Mesenchymal stem cell (in vitro differentiated cells and primary cell): ENCODE measurements at regions not wholly inside any gene's neighbourhood (a gene's known extent, or its start where the extent isn't known, plus 50 kb on each side); places are given as distances from the start of the nearest gene placed in this dataset.
"Not testable (repeated sequence)": the region's sequence is repeated elsewhere in the genome, so short reads cannot be mapped to it uniquely, and the experiment has no call there.

Experiments
- DNase-seq: peaks from one replicate; pipeline ENCODE4 v3.0.0-alpha.2; 2013
- H2AFZ ChIP-seq: one replicate; pipeline ENCODE4 v1.6.1; 2013; ENCODE audit warnings: low read depth, mild to moderate bottlenecking, control low read depth, inconsistent platforms, low read length, moderate library complexity
- H2AK5ac ChIP-seq: 2 replicates; pipeline ENCODE4 v1.6.1; 2013; ENCODE audit warnings: low read length, moderate library complexity, mild to moderate bottlenecking, inconsistent platforms; ENCODE audit not compliant: severe bottlenecking
- H2BK120ac ChIP-seq: one replicate; pipeline ENCODE4 v1.6.1; 2013; ENCODE audit warnings: low read depth, mild to moderate bottlenecking, inconsistent platforms, low read length, moderate library complexity
- H2BK12ac ChIP-seq, 2 experiments: one replicate each; pipeline ENCODE4 v1.6.1; 2013; ENCODE audit warnings: inconsistent platforms in 2 of 2, low read length in 2 of 2, mild to moderate bottlenecking in 2 of 2, moderate library complexity in 2 of 2, control low read depth in 1 of 2
- H2BK15ac ChIP-seq: one replicate; pipeline ENCODE4 v1.6.1; 2013; ENCODE audit warnings: mild to moderate bottlenecking, low read depth, inconsistent platforms; ENCODE audit not compliant: poor library complexity, severe bottlenecking
- H2BK5ac ChIP-seq: 2 replicates; pipeline ENCODE4 v1.6.1; 2013; ENCODE audit warnings: low read depth, mild to moderate bottlenecking, low read length, control low read depth, inconsistent platforms; ENCODE audit not compliant: poor library complexity, severe bottlenecking
- H3K14ac ChIP-seq, 2 experiments: one replicate each; pipeline ENCODE4 v1.6.1; 2013; ENCODE audit warnings: inconsistent platforms in 2 of 2, low read length in 2 of 2, control low read depth in 1 of 2, mild to moderate bottlenecking in 1 of 2, moderate library complexity in 1 of 2
- H3K18ac ChIP-seq, 2 experiments: one replicate each; pipeline ENCODE4 v1.6.1; 2013; ENCODE audit warnings: inconsistent platforms in 2 of 2, low read length in 2 of 2, control low read depth in 1 of 2, low read depth in 1 of 2, mild to moderate bottlenecking in 1 of 2
- H3K23ac ChIP-seq, 2 experiments: one replicate each; pipeline ENCODE4 v1.6.1; 2013; ENCODE audit warnings: inconsistent platforms in 2 of 2, low read length in 2 of 2, mild to moderate bottlenecking in 2 of 2, moderate library complexity in 2 of 2, control low read depth in 1 of 2
- H3K27ac ChIP-seq: 2 replicates; pipeline ENCODE4 v1.5.1; 2013; ENCODE audit warnings: mild to moderate bottlenecking, moderate library complexity, low read length, control low read depth, inconsistent platforms; ENCODE audit not compliant: poor library complexity, severe bottlenecking
- H3K27me3 ChIP-seq, 2 experiments: 2 replicates each; pipeline versions ENCODE4 v1.6.1 to v1.7.0; 2013; ENCODE audit warnings: low read length in 2 of 2, mild to moderate bottlenecking in 2 of 2, moderate library complexity in 2 of 2, control low read depth in 1 of 2, inconsistent platforms in 1 of 2; ENCODE audit not compliant: control insufficient read depth in 1 of 2, insufficient read depth in 1 of 2
- H3K36me3 ChIP-seq, 2 experiments: 2 replicates each; pipeline versions ENCODE4 v1.6.1 to v1.7.0; 2013; ENCODE audit warnings: low read length in 2 of 2, control low read depth in 1 of 2, inconsistent platforms in 1 of 2, low read depth in 1 of 2, mild to moderate bottlenecking in 1 of 2; ENCODE audit not compliant: insufficient read depth in 2 of 2, control insufficient read depth in 1 of 2
- H3K4ac ChIP-seq, 2 experiments: one replicate each; pipeline ENCODE4 v1.6.1; 2013; ENCODE audit warnings: inconsistent platforms in 2 of 2, low read length in 2 of 2, mild to moderate bottlenecking in 2 of 2, moderate library complexity in 2 of 2, control low read depth in 1 of 2, low read depth in 1 of 2
- H3K4me1 ChIP-seq: 2 replicates; pipeline ENCODE4 v1.6.1; 2013; ENCODE audit warnings: low read depth, low read length, control low read depth; ENCODE audit not compliant: control insufficient read depth, insufficient read depth
- H3K4me2 ChIP-seq: 2 replicates; pipeline ENCODE4 v1.6.1; 2013; ENCODE audit warnings: low read length, mild to moderate bottlenecking, inconsistent platforms; ENCODE audit not compliant: poor library complexity, severe bottlenecking
- H3K4me3 ChIP-seq, 2 experiments: 2 replicates each; pipeline versions ENCODE4 v1.5.1 to v1.7.0; 2013; ENCODE audit warnings: low read length in 2 of 2, mild to moderate bottlenecking in 2 of 2, control low read depth in 1 of 2, low read depth in 1 of 2; ENCODE audit not compliant: insufficient read depth in 1 of 2
- H3K79me1 ChIP-seq: replicated peaks from 2 replicates; pipeline ENCODE4 v1.6.1; 2013; ENCODE audit warnings: mild to moderate bottlenecking, control low read depth, low read length, inconsistent platforms; ENCODE audit not compliant: poor library complexity, severe bottlenecking
- H3K9ac ChIP-seq: 2 replicates; pipeline ENCODE4 v1.7.0; 2013; ENCODE audit warnings: mild to moderate bottlenecking, low read length, moderate library complexity
- H3K9me3 ChIP-seq: 2 replicates; pipeline ENCODE4 v1.7.0; 2013; ENCODE audit warnings: mild to moderate bottlenecking, low read length; ENCODE audit not compliant: control insufficient read depth
- H4K8ac ChIP-seq: one replicate; pipeline ENCODE4 v1.6.1; 2013; ENCODE audit warnings: inconsistent platforms, mild to moderate bottlenecking, low read length, moderate library complexity
- H4K91ac ChIP-seq: one replicate; pipeline ENCODE4 v1.6.1; 2013; ENCODE audit warnings: mild to moderate bottlenecking, low read length, inconsistent platforms
- WGBS: methylation state at CpG from one replicate; pipeline ENCODE4 v1.1.7; 2013; ENCODE audit warnings: mixed read lengths; 5-methylcytosine and 5-hydroxymethylcytosine counted together

DNA sequence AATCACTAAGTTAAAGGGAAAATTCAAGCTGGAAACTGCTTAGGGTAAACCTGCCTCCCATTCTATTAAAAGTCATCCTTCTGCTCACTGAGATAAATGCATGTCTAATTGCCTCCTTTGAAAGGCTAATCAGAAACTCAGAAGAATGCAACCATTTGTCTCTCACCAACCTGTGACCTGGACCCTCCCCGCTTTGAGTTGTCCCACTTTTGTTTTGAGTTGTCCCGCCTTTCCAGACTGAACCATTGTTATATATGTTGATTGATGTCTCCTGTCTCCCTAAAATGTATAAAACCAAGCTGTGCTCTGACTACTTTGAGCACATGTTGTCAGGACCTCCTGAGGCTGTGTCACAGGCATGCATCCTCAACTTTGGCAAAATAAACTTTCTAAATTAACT is 378.4 kb downstream of the KIF20B start:
- no peak overlapping the region for H4K91ac ChIP-seq
- H3K9ac ChIP-seq = no peak overlapping the region
- no peaks in the 10 kb centered on the region for H3K4me1 ChIP-seq
- no peak overlapping the region for H3K4me2 ChIP-seq
- no peak overlapping the region for H4K8ac ChIP-seq
- no peak overlapping the region for H3K14ac ChIP-seq
- no peaks in the 10 kb centered on the region for H3K9me3 ChIP-seq
- no peak overlapping the region for H3K4ac ChIP-seq
- H2AK5ac ChIP-seq = no peak overlapping the region
- WGBS = no CpG with 5 or more reads among the region's 2 CpGs
- H3K4me3 ChIP-seq = no peak overlapping the region
- H2BK5ac ChIP-seq = no peak overlapping the region
- no peak for DNase-seq
- no peaks in the 10 kb centered on the region for H3K36me3 ChIP-seq
- H2AFZ ChIP-seq = no peak overlapping the region
- H3K79me1 ChIP-seq = no peaks in the 10 kb centered on the region
- no peak overlapping the region for H3K23ac ChIP-seq
- no peak overlapping the region for H3K18ac ChIP-seq
- H2BK15ac ChIP-seq = no peak overlapping the region
- H3K27ac ChIP-seq = no peak overlapping the region
- no peak overlapping the region for H2BK120ac ChIP-seq
- no peak overlapping the region for H2BK12ac ChIP-seq
- no peaks in the 10 kb centered on the region for H3K27me3 ChIP-seq

DNA sequence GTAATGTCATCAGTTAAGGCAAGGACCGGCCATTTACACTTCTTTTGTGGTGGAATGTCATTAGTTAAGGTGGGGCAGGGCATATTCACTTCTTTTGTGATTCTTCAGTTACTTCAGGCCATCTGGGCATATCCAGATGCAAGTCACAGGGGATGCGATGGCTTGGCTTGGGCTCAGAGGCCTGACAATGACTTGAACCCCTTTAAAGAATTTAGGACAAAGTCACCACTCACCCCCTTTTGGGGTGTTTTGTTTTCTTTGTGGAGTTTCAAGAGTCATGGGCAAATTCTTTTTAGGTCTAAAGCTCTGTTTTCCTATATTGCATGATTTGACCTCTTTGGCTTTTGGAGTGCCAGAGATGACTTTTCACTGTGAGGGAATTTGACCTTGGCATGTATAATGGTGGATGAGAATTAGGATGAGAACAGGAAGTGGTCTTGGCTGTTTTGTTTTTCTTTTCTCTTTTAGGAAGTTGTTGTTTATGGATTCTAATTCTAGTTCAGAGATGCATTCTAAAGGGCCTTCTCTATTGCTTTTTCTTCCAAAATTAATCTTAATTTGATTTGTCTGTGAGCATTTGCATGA is 385.3 kb downstream of the KIF20B start:
- not testable (repeated sequence) for H3K23ac ChIP-seq, H3K4ac ChIP-seq, H2BK120ac ChIP-seq, H4K91ac ChIP-seq, H2BK12ac ChIP-seq, H3K18ac ChIP-seq, H3K79me1 ChIP-seq, H2AFZ ChIP-seq, H3K27me3 ChIP-seq, H2AK5ac ChIP-seq, H3K14ac ChIP-seq, H3K4me1 ChIP-seq, H3K9me3 ChIP-seq, H2BK15ac ChIP-seq, H3K36me3 ChIP-seq, H3K4me2 ChIP-seq, H2BK5ac ChIP-seq, H3K4me3 ChIP-seq, H4K8ac ChIP-seq, H3K9ac ChIP-seq
- 81% methylated on average over 2 of the region's 2 CpGs for WGBS
- peak overlapping the region; percentile 51 for H3K27ac ChIP-seq
- DNase-seq = peak; percentile 11

DNA sequence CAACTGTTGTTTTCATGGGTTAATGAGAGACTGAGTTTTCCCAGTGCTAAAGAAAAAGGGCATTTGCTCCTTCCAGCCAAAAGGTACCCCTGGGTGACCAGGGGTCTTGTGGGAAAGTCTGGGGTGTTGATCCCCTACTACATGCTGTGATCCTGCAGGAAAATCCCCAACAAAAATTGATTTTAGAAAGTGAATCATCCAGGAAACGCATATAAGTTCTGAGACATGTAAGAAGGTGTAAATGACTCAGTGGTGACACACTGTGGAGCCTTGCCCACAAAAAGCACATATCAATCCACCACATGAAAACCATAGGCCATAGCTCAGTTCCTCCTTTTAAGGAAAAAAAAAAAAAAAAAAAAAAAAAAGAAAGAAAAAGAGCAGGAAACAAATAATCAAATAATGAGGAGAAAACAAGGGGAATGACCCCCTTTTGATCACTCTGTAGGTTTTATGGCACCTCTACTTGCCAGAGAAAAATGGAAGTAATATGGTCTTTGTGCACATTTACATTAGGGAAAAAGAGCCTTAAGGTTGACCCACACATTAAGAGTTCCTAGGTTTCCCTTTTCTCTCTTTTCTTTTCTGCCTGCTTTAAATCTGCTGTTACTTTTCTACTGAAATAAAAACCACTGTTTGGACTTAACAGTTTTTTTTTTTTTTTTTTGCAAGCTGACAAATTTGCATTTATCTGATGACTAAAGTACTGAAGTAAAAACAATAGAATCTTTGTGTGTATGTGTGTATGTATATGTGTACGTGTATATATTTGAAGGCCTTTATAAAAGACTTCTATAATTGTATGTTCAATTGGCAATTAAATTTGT is 386.0 kb downstream of the KIF20B start:
- Histone ChIP-seq H3K27me3 (no peaks in the 10 kb centered on the region), H3K9me3 (no peaks in the 10 kb centered on the region), H3K36me3 (no peaks in the 10 kb centered on the region), H3K9ac (no peak overlapping the region), H3K23ac (no peak overlapping the region), H3K4me2 (no peak overlapping the region), H3K79me1 (no peaks in the 10 kb centered on the region), H3K4me3 (no peak overlapping the region), H2BK5ac (no peak overlapping the region), H3K27ac (peak overlapping the region; percentile 51), H2AFZ (no peak overlapping the region), H4K91ac (no peak overlapping the region), H3K4me1 (no peaks in the 10 kb centered on the region), H2AK5ac (no peak overlapping the region), H3K18ac (peak overlapping the region in 1 of 2 experiments; percentile 70), H2BK15ac (no peak overlapping the region), H3K14ac (no peak overlapping the region), H3K4ac (no peak overlapping the region), H2BK12ac (no peak overlapping the region), H2BK120ac (no peak overlapping the region), H4K8ac (no peak overlapping the region)
- WGBS = no CpG with 5 or more reads among the region's 2 CpGs
- DNase-seq = peak; percentile 73

DNA sequence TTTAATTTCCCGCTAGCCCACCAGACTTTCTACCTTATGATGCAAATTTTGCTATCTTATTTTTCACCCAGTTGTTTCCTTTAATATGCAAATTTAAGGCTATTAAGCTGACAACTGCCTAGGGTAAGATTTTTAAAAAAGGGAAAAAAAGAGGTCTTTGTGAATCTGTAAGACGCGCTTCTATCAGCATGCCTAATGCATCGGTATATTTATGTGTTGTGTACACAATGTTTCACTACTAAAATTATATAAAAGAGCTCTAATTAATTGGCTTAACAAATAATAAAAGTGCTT is 386.6 kb downstream of the KIF20B start:
- no peak overlapping the region for H3K4ac ChIP-seq
- H3K23ac ChIP-seq = no peak overlapping the region
- H3K4me1 ChIP-seq = no peaks in the 10 kb centered on the region
- H3K9me3 ChIP-seq = no peaks in the 10 kb centered on the region
- no peaks in the 10 kb centered on the region for H3K36me3 ChIP-seq
- no peak overlapping the region for H4K8ac ChIP-seq
- no peak overlapping the region for H2AFZ ChIP-seq
- H3K14ac ChIP-seq = no peak overlapping the region
- H3K27ac ChIP-seq = no peak overlapping the region
- no peak overlapping the region for H2BK12ac ChIP-seq
- H2BK120ac ChIP-seq = no peak overlapping the region
- no peak overlapping the region for H2AK5ac ChIP-seq
- H3K79me1 ChIP-seq = no peaks in the 10 kb centered on the region
- no peak overlapping the region for H3K4me2 ChIP-seq
- H3K9ac ChIP-seq = no peak overlapping the region
- H2BK5ac ChIP-seq = no peak overlapping the region
- no peak overlapping the region for H3K18ac ChIP-seq
- no peaks in the 10 kb centered on the region for H3K27me3 ChIP-seq
- no peak overlapping the region for H4K91ac ChIP-seq
- DNase-seq = no peak
- no peak overlapping the region for H3K4me3 ChIP-seq
- no CpG with 5 or more reads among the region's 4 CpGs for WGBS
- H2BK15ac ChIP-seq = no peak overlapping the region
